OCI-M2 (cell line): ENCODE measurements at regions not wholly inside any gene's neighbourhood (a gene's known extent, or its start where the extent isn't known, plus 50 kb on each side); places are given as distances from the start of the nearest gene placed in this dataset.

Experiments used
- DNase-seq: peaks from one replicate; lab custom pipeline; 2025; ENCODE audit not compliant: unreplicated experiment; lab: John Stamatoyannopoulos, UW

- no peak for DNase-seq
These were observed 832.4 kb downstream of the PCDH18 start for GRCh38 chr4:136699905-136700304.

DNA sequence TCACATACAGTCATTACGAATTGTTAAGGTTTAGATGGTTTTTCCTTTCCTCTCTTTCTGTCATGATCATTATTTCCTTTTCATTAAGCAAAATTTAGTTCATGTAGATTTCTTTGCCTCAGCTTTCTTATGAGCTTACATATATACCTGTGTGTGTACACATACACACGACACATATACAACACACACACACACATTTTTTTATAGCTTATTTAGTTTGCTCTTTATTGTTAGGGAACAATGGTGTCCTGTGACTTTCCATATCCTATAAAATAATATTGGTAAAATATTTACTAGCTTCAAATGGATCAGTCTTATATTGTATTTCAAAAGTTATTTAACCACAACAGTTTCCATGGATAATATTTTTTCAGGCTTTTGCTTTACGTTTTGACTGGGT lies 840.7 kb downstream of the PCDH18 start:
- DNase-seq, result no peak

DNA sequence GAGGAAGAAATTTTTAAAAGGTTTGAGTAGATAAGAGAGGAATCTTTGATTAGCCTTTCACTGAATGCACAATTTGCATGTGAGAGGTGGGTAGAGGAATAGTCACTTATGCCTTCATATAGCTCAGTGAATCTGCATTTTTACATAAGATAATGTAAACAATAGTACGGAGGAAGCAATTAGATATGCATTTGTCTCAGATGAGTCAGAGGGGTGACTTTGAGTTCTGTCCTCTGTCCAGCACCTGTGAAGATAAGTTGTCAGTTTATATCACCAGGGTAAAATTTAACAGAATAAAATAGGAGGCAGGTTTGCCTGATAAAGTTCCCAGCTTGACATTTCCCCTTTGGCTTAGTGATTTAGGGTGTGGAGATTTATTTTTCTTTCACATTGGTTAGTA lies 841.9 kb downstream of the PCDH18 start:
- no peak for DNase-seq

DNA sequence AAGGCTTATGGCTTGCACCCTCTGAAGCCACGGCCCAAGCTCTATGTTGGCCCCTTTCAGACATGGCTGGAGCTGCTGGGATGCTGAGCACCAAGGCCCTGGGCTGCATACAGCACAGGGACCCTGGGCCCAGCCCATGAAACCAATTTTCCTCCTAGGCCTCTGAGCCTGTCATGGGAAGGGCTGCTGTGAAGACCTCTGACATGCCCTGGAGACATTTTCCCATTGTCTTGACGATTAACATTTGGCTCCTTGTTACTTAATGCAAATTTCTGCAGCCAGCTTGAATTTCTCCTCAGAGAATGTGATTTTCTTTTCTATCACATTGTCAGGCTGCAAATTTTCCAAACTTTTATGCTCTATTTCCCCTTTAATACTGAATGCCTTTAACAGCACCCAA lies 844.7 kb downstream of the PCDH18 start:
- no peak for DNase-seq

- no peak for DNase-seq
These were observed 845.2 kb downstream of the PCDH18 start for GRCh38 chr4:136687118-136687517.

DNA sequence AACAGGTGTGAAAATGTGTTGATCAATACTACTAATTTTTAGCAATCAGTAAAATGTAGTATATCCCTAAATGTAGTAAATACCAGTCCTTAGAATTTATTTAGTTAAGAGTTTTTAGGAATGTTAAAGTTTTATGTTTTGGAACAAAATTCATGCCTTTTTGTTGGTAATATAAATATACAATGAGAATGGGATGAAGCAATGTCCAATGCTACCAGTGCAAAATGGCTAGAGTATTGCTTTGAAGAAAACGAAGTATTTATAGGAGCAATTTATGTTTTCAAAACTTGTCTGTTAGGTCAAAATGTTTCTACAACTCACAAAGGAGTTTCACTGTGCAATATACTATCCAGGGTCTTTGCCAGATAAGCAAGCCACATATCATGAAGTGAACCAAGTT lies 851.5 kb downstream of the PCDH18 start:
- no peak for DNase-seq

DNA sequence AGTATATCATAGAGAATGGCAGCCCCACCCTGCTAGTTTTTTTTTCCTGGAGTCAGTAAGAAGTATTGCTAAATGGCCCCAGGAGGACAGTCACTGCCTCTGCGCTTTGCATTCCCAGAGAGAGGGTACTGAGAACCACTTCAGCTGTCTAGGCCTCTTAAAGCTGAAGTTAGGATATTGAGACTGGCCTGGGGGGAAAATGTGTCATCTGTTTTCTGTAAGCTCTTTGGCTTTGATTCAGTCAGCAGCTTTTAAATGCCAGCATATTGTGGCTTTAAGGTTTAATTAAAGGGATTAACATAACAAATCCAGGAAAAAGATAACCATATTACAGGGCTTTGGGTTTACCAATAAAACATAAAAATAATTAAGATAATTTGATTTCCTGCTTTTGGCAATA lies 852.0 kb downstream of the PCDH18 start:
- DNase-seq, result no peak

GRCh38 chr4:136670265-136670664 lies 862.0 kb downstream of the PCDH18 start:
- no peak for DNase-seq

- no peak for DNase-seq
These were observed 867.3 kb downstream of the PCDH18 start for GRCh38 chr4:136664988-136665387.

DNA sequence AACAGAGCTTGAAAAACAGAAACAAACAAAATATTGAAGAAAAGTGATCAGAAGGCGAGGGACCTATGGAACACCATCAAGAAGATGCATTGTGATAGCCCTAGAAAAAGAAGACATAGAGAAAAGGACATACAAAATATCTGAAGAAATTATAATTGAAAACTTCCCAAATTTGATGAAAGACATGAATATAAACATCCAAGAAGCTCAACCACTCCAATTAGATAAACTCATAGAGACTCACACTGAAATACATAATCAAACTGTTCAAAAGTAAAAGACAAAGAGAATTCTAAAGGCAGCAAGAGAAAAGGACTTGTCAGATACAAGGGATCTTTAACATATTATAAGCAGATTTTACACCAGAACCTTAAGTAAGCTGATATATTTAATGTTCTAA lies 869.8 kb downstream of the PCDH18 start:
- DNase-seq, result no peak

DNA sequence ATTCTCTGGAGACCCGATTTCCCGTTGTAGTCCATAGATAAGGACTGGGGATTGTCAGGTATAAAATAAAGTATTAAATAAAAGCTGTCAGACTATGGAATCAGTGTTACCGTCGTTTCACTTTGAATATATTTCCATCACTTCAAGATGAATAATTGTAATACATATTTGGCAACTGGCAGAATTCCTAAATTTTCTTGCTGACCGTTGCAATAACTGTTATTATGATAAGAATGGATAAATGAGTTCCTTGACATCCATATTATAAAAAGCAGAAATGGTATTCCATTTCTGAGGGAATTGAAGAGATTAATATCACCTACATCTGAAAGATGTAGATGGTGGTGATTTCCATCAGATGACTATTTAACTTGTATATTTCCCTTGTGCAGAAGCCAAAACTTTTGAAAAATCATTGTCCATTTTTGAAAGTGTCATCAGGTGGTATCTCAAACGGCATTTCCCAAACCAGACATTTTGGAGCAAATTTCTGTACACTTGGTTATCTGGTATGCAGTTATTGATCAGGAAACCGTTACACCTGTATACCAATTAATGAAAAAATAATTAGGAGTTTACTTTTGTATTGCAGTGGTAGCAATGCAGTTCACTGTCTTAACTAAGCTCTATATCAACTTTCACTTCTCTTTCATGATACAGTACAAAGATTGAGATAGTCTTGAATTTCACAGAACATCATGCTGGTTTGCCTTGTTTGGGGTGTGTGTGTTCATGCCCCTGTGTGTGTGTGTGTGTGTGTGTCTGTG lies 878.5 kb downstream of the PCDH18 start:
- no peak for DNase-seq

DNA sequence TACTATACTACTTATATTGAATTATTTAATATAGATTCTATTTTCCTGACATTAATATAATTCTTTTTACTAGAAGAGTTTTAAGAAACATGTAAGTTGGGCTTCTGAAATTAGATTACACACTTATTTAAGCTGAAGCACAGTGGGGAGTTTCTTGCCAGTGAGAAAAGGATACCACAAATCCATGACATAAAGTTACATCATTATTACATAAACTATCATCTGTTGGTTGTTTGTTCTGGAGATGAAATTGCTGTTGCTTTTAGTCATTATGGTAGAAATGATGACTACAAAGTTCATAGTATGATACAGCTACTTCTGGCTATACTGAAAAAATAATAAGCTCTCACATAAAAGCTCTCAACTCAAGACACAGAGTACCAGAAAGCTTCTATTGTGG lies 880.4 kb downstream of the PCDH18 start:
- no peak for DNase-seq

DNA sequence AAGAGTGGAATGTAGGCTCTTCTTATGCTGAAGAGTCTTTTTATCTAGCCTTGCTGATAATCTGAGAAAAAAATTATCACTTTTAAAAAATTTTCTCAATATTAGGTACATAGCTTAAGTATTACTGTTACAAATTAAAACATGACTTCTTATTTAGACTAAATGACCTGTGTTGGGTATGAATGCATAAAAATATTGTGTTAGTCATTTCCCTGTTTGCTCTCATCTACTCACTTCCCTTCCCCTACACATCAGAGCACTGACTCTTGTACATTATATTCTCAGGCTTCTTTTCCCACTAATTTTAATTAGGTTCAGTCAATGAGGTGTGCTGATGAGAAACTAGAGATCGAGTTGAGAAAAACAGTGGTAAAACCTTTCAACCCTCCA lies 881.0 kb downstream of the PCDH18 start:
- no peak for DNase-seq

DNA sequence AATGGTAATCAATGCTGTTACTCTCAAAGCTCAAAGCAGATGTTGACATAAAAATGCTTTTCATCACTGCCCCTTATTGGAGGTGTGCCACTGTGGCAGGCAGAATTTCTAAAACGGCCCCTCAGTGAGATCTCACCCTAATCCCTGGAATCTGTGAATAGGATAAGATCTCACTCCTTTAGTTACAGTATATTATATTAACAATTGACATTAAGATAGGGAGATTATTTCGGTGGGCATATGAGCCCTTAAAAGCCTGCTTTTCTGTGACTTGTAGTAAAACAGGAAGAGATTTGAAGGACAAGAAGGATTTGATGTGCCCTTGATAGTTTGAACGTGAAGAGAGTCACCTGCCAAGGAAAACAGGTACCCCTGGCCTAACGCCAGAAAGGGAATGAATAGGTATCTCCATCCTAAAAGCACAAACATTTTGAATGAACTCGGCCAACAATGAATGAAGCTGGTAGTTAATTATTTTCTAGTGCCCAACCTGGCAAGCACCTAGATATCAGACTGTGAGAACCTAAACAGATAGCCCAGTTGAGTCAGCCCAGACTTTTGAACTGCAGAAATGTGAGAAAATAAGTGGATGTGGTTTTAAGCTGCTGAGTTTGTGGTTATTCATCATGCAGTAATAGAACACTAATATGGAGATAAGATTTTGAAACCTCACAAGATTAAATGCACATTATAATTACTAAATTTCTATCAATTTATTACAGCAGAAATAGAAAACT lies 881.6 kb downstream of the PCDH18 start:
- DNase-seq, result no peak

- DNase-seq, result no peak
These were observed 888.0 kb downstream of the PCDH18 start for GRCh38 chr4:136644279-136644678.

- DNase-seq, result no peak
These were observed 888.9 kb downstream of the PCDH18 start for GRCh38 chr4:136643416-136643815.

GRCh38 chr4:136637071-136637777 lies 895.1 kb downstream of the PCDH18 start:
- DNase-seq, result no peak

DNA sequence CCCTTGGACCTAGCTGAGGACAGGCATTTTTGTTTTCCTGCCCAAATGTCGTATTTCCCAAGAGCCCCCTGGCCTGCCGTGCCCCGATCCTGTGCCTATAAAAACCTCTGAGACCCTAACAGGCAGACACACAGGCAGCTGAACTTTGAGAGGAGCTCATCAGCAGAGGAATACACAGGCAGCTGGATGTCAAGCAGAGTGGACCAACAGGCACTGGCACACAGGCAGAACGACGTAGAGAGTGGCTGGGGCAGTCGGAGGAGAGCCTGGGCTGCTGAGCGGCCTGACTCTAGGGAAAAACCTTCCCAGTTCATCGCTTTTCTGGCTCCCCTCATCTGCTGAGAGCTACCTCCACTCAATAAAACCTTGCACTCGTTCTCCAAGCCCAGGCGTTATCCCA lies 896.1 kb downstream of the PCDH18 start:
- DNase-seq, result no peak

DNA sequence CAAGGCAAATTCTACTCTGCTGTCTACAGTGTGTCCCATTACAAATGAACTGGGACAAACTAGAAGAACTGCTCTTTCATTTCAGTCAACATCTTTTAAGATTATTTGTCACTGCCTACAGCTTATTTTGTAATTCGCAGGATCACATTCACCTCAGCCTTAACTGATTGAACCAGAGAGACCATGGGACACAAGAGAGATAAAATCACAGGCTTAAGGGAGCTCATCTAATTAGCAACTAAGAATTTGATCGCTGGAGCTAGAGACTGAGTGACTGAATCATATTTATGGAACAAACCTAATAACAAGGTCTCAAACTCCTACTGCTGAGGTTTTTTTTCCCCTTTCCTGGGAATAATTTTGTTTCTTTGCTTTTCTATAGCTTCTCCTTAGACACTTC lies 898.2 kb downstream of the PCDH18 start:
- no peak for DNase-seq

DNA sequence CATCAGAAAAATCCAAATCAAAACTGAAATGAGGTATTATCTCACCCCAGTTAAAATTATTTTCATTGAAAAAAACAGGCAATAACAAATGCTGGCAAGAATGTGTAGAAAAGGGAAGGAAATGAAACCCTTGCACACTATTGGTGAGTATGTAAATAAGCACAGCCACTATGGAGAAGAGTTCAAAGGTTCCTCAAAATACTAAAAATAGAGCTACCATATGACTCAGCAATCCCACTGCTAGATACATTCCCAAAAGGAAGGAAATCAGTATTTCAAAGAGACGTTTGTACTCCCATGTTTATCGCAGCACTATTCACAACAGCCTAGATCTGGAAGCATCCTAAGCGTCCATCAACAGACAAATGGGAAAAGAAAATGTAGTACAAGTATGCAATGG lies 932.4 kb downstream of the PCDH18 start:
- DNase-seq, result no peak

DNA sequence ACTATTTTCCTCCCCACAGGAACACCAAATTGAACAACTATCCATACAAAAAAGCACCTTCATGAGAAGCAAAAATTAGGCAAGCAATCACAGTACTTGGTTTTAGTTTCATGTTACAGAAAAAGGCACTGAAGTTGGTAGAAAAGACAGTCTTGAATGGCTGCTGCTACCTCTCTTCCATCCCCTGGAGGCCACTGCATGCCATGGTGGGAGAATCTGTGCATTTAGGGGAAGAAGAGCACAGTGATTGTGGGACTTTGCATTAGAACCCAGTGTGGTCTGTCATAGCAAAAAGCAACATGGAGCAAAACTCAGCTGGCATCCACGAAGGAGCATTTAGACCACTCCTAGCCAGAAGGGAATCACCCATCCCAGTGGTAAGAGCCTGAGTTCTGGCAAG lies 941.9 kb downstream of the PCDH18 start:
- DNase-seq, result no peak

- no peak for DNase-seq
These were observed 948.7 kb downstream of the PCDH18 start for GRCh38 chr4:136583567-136583966.
